SH-SY5Y (cell line): ENCODE measurements at regions not wholly inside any gene's neighbourhood (a gene's known extent, or its start where the extent isn't known, plus 50 kb on each side); places are given as distances from the start of the nearest gene placed in this dataset.

ENCODE experiments used
- GATA2 ChIP-seq: IDR thresholded peaks from 2 replicates; pipeline ENCODE4 v1.6.1; 2011; ENCODE audit warnings: mild to moderate bottlenecking, low read depth, low read length
- GATA3 ChIP-seq: IDR thresholded peaks from 2 replicates; pipeline ENCODE4 v1.6.1; 2011; ENCODE audit warnings: low read depth, mild to moderate bottlenecking, low read length, moderate library complexity

DNA sequence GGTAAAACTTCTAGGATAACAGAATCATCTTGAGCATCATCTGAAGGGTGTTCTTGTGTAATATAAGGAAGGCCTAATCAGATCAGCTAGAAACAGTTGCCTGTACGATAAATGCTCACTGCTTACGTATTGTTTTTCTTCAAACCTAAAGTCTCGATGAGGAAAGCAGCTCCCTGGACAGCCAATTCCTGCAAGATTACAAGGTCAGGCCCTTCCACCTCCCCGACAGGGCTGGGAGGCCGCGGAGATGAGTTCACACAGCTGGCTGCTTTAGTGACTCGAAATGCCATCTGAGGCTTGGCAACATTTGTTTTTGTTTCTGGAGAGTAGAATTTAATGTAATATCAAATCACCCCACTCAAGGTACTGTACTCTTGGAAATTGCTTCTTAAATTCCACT, 95.1 kb upstream of the PFKP start:
- TF ChIP-seq GATA3 (no peak), GATA2 (no peak)
